Hypothalamus (tissue), 51 donors: ENCODE measurements at regions not wholly inside any gene's neighbourhood (a gene's known extent, or its start where the extent isn't known, plus 50 kb on each side); places are given as distances from the start of the nearest gene placed in this dataset.
A peak's percentile ranks its signal among the peaks of the same experiment; 100 is the strongest.
"Not testable (repeated sequence)": the region's sequence is repeated elsewhere in the genome, so short reads cannot be mapped to it uniquely, and the experiment has no call there.

ENCODE experiments used
- DNase-seq, 51 donors: peaks; one replicate each; lab custom pipeline; 2025; lab: John Stamatoyannopoulos, UW

GRCh38 chr2:39570130-39570555, 95.6 kb upstream of the TMEM178A start:
- DNase-seq, result no peak

GRCh38 chr2:39570614-39571013, 95.1 kb upstream of the TMEM178A start:
- DNase-seq, result no peak

- DNase-seq, result peak in 1 of 51 donors; percentile 0
Observed at GRCh38 chr2:39571111-39571731, 94.5 kb upstream of the TMEM178A start.

- no peak for DNase-seq
Observed at GRCh38 chr2:39573276-39573675, 92.4 kb upstream of the TMEM178A start.

- no peak for DNase-seq
Observed at GRCh38 chr2:39581866-39582265, 83.9 kb upstream of the TMEM178A start.

- DNase-seq, result no peak
Observed at GRCh38 chr2:39583213-39583612, 82.5 kb upstream of the TMEM178A start.

- DNase-seq, result no peak
Observed at GRCh38 chr2:39583781-39584180, 81.9 kb upstream of the TMEM178A start.

- peak in 1 of 51 donors; percentile 17 for DNase-seq
Observed at GRCh38 chr2:39584283-39584965, 81.3 kb upstream of the TMEM178A start.

- DNase-seq, result not testable (repeated sequence)
Observed at GRCh38 chr2:39585531-39585930, 80.2 kb upstream of the TMEM178A start.

GRCh38 chr2:39587168-39587567, 78.5 kb upstream of the TMEM178A start:
- no peak for DNase-seq

GRCh38 chr2:39587641-39588040, 78.1 kb upstream of the TMEM178A start:
- no peak for DNase-seq

- peak in 15 of 51 donors; percentile 1 to 48 (median 10) for DNase-seq
Observed at GRCh38 chr2:39593439-39594393, 72.0 kb upstream of the TMEM178A start.

- no peak for DNase-seq
Observed at GRCh38 chr2:39595116-39595515, 70.6 kb upstream of the TMEM178A start.

- no peak for DNase-seq
Observed at GRCh38 chr2:39597314-39597713, 68.4 kb upstream of the TMEM178A start.

GRCh38 chr2:39602616-39603015, 63.1 kb upstream of the TMEM178A start:
- DNase-seq, result no peak

GRCh38 chr2:39603436-39603835, 62.3 kb upstream of the TMEM178A start:
- DNase-seq, result no peak

GRCh38 chr2:39604866-39605265, 60.9 kb upstream of the TMEM178A start:
- DNase-seq, result no peak

GRCh38 chr2:39606585-39606984, 59.1 kb upstream of the TMEM178A start:
- no peak for DNase-seq

- DNase-seq, result no peak
Observed at GRCh38 chr2:39607538-39608262, 58.0 kb upstream of the TMEM178A start.

GRCh38 chr2:39608263-39608575, 57.5 kb upstream of the TMEM178A start:
- peak in 1 of 51 donors; percentile 33 for DNase-seq
